ENCODE measurements at regions not wholly inside any gene's neighbourhood (a gene's known extent, or its start where the extent isn't known, plus 50 kb on each side); places are given as distances from the start of the nearest gene placed in this dataset.

DNA sequence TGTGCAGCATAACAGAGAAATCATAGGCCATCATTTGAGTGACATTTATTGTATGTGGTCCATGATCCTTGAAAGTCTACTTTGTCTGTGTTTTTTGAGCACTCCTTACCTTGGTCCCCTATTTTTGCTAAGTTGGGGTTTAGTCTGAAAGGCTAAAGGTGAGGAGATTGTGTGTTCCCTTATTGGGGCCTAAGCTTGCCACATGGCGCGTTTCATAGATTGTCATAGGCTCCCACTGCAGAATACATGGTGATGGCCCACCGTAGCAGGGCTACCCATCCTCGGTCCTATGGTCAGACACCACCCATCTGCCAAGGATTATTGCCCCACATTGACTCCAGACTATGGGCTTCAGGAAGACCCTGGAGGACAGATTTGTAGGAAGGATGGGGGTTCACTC is 117.0 kb upstream of the ZSWIM2 start:
- TF ChIP-seq CTCF (IDR thresholded peaks at IDR 0.05) (no peak), POLR2A (IDR thresholded peaks at IDR 0.05) (no peak)
